OCI-LY7 (cell line): ENCODE measurements at regions not wholly inside any gene's neighbourhood (a gene's known extent, or its start where the extent isn't known, plus 50 kb on each side); places are given as distances from the start of the nearest gene placed in this dataset.

Experiments used
- CTCF ChIP-seq: fragments of 200-600 bp; sonication (generic); conservative IDR thresholded peaks from 2 replicates; pipeline ENCODE4 v1.5.1; 2014; ENCODE audit warnings: mild to moderate bottlenecking, antibody characterized with exemption, low read length, moderate library complexity, mixed read lengths
- EZH2phosphoT487 ChIP-seq: fragments of 200-600 bp; sonication (generic); IDR thresholded peaks from 2 replicates; pipeline ENCODE4 v1.6.1; 2018; ENCODE audit warnings: low read depth, borderline replicate concordance, mild to moderate bottlenecking, mixed run types, antibody characterized with exemption, low read length, moderate library complexity, mixed read lengths

- TF ChIP-seq CTCF (no peak), EZH2phosphoT487 (no peak)
Measured at GRCh38 chr22:35008213-35008612, 57.7 kb upstream of the ISX start.
